ENCODE measurements at regions not wholly inside any gene's neighbourhood (a gene's known extent, or its start where the extent isn't known, plus 50 kb on each side); places are given as distances from the start of the nearest gene placed in this dataset.

DNA sequence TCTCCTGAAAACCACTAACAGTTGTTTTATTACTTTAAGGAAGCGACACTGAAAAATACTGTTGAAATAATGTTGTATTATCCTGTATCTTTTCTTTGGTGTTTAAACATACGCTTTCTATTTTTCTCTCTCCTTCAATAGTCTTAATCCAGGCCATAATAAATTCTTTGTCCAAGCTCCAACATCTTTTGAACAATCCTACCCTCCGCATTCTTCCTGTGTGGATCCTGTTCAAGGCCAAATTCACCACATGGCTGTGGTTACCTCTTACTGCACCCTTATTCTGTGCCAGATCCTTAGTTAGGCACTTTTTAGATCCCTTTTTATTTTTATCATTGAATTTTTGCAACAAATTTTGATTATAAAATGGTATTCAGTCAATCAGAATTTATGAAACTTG, 1691.5 kb downstream of the MAT2B start:
- DNase-seq: no peak

GRCh38 chr5:165201369-165201768, 1696.0 kb downstream of the MAT2B start:
- DNase-seq: no peak

DNA sequence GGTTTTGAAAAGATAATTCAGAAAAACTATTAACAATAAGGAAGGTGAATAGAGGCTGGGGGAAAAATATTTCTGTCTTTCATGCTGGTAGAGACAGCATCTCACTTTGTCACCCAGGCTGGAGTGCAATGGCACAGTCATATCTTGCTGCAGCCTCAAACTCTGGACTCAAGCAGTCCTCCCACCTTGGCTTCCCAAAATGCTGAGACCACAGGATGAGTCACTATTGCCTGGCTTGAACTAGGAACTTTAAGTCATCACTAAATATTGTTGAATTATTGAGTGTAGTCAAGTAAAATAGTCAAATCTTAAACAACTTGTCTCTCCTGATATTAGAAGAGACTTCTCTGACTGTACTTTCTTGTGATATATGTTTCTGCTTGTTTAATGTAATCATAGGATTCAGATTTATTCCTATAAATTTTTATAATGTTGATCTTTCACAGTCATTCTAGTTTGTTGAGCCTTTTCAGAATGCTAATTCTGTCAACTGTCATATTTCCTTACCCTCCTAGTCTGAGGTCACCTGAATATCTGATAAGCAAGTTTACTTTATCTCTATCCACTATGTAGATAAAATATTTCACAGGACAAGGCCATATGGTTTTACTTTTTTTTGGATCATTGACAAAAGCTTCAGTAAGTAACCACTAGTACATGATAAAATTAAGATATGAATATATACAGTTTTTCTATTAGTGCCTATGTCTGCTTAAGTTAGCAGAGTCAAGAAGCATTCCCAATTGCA, 1696.5 kb downstream of the MAT2B start:
- no peak for DNase-seq

DNA sequence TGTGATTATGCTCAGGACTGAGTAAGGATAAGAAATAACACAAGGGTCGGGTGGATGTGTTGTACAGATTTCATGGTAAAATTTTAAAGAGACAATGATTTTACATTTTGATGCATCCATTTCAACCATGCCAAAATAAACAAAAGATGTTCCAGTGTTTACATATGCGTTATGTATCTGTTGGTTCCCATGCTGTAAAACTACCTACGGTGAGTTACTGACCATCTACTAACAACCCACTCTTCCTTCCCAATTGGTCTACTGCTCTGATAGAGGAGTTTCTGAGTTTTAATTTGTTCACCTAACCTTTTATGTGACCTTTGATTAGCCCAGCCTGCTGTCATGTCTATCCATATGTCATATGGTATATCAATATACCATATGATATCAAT, 1697.1 kb downstream of the MAT2B start:
- DNase-seq: no peak

DNA sequence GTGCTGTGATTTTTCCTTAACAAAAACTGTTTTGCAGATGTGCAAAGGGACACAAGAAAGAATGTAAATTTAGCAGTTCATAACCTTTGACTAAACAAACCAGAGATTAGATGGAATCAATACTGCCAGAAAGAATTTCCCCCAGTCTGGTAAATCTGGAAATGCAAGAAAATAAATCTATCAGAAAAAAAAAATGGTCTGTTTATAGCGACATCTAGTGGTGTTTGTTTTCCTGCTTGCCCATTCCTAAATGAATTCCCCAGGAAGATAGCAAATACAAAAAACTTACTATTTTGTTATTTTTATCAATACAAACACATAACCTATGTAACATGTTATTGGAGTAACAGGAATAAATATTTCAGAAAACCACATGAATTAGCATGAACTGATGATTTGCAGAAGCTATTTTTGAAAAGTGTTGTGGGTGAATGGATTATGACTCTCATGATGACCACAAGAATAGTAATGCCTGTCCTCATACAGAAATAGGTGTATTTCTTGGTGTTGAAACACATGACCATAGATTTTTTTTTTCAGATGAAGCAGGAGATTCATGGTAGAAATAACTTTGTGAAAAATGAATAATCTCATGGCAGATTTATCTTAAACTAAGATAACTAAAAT, 1703.8 kb downstream of the MAT2B start:
- DNase-seq: peak; percentile 33

DNA sequence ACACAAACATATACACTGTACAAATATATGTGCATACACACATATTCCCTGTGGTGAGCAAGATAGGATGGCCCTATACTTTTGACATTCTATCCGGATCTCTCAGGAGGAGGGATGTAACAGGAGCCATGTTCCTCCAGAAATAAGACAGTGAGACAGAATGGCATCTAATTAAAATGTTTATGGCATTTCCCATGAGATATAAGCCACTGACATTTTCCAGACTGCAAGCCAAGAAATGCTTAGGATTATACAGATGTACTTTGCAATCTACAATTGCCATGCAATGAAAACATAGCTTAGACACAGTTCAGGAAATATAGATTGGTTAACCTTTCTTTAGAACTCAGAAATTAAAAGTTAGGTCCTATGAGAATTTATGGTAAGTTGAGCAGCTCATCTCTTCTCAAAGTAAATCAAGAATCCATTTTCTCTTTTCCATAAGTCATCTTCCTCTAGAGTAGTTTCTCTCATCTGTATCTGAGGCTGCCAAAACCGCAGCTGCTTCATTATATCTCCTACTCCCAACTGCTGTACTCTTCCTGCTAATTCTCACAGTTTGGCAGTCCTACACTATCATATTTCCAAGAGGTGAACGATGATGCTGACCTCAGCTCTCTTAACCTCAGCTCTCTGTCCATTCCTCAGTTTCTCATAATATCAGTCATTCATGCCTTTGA, 1719.1 kb downstream of the MAT2B start:
- no peak for DNase-seq

- DNase-seq: no peak
Measured at GRCh38 chr5:165227515-165227914, 1722.1 kb downstream of the MAT2B start.

- no peak for DNase-seq
Measured at GRCh38 chr5:165228184-165228583, 1722.8 kb downstream of the MAT2B start.

DNA sequence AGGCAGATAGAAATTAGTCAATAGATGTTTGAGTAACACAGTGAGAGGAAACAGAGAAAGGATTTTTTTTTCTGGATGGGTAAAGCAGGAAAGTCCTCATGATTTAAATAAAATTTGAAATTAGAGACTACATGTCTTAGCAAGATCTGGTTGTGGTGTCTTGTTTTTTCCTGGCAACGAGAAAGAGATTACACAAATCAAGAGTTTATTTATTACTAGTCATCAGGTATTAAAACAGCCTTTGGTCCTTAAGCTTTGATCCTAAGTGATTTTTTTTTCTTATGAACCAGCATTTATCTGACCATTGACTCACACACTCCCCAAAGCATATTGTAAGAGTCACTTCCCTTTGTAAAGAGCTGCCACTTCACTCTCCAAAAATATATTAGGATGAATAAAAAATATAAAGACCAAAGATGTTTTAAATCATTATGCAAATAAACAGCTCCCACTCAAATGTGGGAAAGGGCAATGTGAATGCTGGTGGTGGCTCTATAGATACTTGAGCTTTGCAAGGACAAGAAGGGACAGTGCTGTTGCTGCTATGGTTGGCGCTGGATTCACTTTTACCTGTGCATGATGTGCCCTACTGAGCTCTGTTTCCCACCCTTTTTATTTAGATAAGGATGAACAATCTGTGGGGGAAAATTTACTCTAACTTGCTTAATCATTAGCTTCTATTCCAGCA, 1726.5 kb downstream of the MAT2B start:
- DNase-seq: no peak

- DNase-seq: no peak
Measured at GRCh38 chr5:165232509-165233028, 1727.2 kb downstream of the MAT2B start.

GRCh38 chr5:165241811-165242210, 1736.4 kb downstream of the MAT2B start:
- no peak for DNase-seq

- no peak for DNase-seq
Measured at GRCh38 chr5:165242646-165243045, 1737.2 kb downstream of the MAT2B start.

GRCh38 chr5:165244407-165244806, 1739.0 kb downstream of the MAT2B start:
- DNase-seq: no peak

GRCh38 chr5:165258197-165258771, 1752.9 kb downstream of the MAT2B start:
- no peak for DNase-seq

DNA sequence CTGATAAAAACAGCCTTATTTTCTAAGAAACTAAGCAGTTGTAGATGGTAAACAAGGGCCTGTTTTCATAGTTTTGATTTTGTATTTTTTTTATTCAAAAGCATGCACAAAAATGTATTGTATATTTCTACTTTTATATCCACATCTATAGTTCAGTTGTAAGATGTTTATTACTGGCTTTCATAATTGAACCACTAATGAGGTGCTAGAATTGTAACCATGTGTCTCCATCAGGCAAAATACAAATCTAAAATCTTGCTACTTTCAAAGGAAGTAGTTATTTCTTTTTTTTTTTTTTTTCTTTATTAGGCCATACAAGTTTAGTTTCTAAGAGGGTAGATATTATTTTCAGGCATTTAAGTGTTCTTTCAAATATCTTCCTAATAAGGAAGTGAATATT, 1755.0 kb downstream of the MAT2B start:
- DNase-seq: no peak

DNA sequence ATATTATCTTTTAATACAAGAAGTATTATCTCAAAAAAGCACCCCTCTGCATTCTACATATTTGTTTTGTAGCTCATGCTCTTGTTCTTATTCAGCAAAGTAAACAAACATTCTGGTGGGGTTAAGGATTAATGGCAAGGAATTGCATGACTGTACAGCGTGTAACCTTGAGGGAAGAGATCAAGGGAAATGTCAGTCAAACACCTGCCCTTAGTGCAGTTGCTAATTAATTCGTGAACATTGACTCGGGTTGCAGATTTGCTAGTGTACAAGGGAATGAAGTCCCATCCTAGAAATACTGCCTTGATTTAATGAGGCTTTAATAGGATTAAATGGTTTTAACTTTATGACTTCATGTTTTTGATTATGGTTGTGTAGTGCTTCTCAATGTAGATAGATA, 1758.1 kb downstream of the MAT2B start:
- no peak for DNase-seq

DNA sequence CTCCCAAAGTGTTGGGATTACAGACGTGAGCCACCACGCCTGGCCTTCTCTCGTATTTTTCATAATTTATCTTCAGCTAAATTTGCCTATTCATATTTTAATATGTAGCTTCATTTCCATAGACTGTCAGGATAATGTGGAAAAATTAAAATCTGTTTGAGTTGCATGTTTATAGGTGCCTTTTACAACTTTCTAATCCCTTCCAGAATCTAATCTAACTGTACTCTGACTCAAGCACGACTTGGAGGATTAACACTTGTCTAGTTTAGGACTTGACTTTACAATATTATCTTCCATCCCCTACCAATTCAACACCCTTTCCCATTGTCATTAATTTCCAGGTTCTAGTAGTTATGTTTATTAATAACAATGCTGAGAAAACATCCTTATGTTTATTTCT, 1761.5 kb downstream of the MAT2B start:
- no peak for DNase-seq

- no peak for DNase-seq
Measured at GRCh38 chr5:165272436-165272835, 1767.0 kb downstream of the MAT2B start.

DNA sequence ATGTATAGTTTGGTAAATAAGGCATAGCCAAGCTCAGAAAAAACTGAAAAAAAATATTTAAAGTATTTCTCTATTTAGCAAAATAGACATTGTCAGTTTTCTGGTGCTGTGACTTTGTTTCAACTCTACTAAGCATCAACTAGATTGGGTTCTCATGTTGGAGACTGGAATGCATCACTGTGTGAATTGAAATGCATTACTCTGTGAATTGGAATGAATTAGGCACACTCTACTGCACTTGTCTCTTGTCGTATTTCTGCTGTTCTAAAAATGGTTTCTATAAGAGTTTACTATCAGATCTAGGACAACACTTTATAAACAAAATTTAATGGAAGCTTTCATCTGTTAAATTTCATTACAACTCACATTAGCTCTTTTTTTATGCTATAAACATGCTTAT, 1772.2 kb downstream of the MAT2B start:
- no peak for DNase-seq

GRCh38 chr5:165282491-165282890, 1777.1 kb downstream of the MAT2B start:
- DNase-seq: no peak

GRCh38 chr5:165286692-165287091, 1781.3 kb downstream of the MAT2B start:
- DNase-seq: no peak

- no peak for DNase-seq
Measured at GRCh38 chr5:165290535-165290934, 1785.1 kb downstream of the MAT2B start.

Measured in muscle of arm (tissue), 1 donor.